Spleen (tissue), 7 donors: ENCODE measurements at regions not wholly inside any gene's neighbourhood (a gene's known extent, or its start where the extent isn't known, plus 50 kb on each side); places are given as distances from the start of the nearest gene placed in this dataset.

Experiments used
- CTCF ChIP-seq, 11 experiments: fragments of 200-600 bp in 7 of 11; fragments of 450-650 bp in 4 of 11; sonication (generic) in 4 of 11; IDR thresholded peaks in 8 of 11; conservative IDR thresholded peaks in 3 of 11; 1 replicate in 7 of 11; 2 replicates in 4 of 11; pipeline versions ENCODE4 v1.4.0 to v1.8.0; 2016 to 2021; ENCODE audit warnings: antibody characterized with exemption in 11 of 11, inconsistent platforms in 4 of 11, mild to moderate bottlenecking in 1 of 11
- POLR2A ChIP-seq, 3 donors: fragments of 450-650 bp; IDR thresholded peaks; one replicate each; pipeline ENCODE4 v1.5.1; 2017; ENCODE audit warnings: antibody characterized with exemption in 3 of 3, mild to moderate bottlenecking in 1 of 3
- POLR2AphosphoS5 ChIP-seq, 3 donors: sonication (generic); formaldehyde crosslinking; IDR thresholded peaks; one replicate each; pipeline ENCODE4 v1.5.1; 2017; ENCODE audit warnings: antibody characterized with exemption in 3 of 3
- donor health status: DM: no; HTN: no; CAD: no; lungs with moderate emphysema.
- donor health status: DM: no; HTN: no; CAD: no.
- donor health status: DM: no; HTN: no; CAD: no.

DNA sequence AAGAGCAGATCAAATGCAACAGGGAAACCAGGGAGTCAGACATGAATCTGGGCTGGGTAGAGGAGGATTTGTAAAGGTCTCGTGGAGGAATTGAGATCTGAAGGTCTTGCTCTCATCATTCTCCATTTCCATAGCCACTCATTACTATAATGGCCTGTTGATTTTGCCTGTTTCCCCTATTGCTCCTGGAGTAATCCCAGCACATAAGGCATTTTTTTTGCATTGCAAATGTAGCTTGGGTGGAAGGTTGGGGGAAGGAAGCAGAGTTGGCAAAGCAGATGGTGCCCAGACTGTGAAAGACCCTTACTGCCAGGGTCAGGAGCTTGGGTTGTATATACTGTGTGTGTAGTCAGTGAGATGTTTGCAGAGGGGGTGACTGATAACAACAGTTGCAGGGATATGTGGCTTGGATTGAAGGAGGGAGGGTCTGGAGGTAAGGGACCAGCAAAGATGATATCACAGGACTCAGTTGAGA is 116.0 kb downstream of the TTC6 start:
- TF ChIP-seq CTCF (IDR thresholded peaks at IDR 0.05 in 8 of 11, conservative IDR thresholded peaks at IDR 0.05 in 3 of 11): no peak
- no peak for TF ChIP-seq POLR2A (IDR thresholded peaks at IDR 0.05)
- TF ChIP-seq POLR2AphosphoS5 (IDR thresholded peaks at IDR 0.05): no peak
